ENCODE measurements at regions not wholly inside any gene's neighbourhood (a gene's known extent, or its start where the extent isn't known, plus 50 kb on each side); places are given as distances from the start of the nearest gene placed in this dataset.

DNA sequence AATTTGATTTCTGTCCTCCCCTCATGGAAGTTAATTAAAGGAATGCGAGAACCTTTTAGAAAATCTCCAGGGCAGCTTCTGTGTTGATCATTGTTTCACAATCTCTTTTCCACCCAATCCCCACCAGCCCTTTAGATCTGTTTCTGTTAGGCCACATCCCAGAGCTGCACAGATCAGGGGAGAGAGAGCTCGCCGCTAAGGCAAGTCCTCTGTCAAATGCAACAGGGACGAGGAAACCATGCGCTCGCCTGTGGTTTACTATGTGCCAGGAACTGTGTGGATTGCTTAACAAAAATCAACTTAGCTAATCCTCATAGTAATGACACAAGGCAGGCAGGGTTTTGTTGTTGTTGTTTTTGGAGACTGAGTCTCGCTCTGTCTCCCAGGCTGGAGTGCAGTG, 115.4 kb downstream of the SALL1 start:
- no peak for DNase-seq (ENCODE audit: low read depth in 1 of 2, low spot score in 1 of 2)

DNA sequence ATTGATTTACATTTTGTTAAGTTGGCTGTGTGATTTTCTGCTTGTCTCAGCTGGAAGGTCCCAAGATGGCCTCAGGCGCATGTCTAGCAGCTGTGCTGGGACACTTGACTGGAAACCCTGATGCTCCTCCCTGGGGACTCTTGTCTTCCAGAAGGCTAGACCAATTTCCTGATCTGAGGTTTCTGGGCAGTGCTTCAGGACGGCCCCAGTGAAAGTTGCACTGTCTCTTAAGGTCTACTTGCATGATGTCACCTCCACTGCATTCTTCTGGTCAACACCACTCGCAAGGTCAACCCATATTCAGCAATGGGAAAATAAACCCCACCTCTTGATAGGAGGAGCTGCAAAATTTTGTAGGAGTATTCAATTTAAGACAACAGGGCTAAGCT, 116.0 kb downstream of the SALL1 start:
- no peak for DNase-seq (ENCODE audit: low read depth in 1 of 2, low spot score in 1 of 2)

DNA sequence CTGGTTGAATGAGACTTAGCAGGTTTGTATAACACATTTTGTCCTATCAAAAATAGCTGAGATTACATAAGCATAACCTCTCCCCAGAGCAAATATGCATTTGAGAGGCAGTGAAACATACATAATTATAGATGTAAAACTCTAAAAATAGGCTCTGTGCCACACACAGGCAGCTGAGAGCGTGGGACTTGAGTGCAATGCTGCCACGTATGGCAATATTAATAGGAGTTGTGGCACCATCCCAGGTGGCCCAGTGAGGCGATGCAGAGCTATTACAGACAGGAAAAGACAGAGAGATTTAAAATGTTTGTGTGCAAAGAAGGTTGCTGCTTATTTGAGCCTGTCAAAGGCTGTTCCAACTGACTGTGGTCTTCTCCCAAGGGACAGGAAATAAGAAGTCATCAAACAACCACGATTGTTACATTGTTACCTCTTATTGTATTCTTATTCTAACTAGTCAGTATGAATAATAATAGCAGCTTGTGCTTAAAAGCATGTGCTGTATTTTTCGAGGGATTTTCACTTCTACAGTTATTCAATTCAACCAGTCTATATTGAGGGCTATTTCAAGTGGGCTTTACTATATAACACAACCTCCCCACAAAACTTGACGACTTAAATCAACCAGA, 116.5 kb downstream of the SALL1 start:
- no peak for DNase-seq (ENCODE audit: low read depth in 1 of 2, low spot score in 1 of 2)

DNA sequence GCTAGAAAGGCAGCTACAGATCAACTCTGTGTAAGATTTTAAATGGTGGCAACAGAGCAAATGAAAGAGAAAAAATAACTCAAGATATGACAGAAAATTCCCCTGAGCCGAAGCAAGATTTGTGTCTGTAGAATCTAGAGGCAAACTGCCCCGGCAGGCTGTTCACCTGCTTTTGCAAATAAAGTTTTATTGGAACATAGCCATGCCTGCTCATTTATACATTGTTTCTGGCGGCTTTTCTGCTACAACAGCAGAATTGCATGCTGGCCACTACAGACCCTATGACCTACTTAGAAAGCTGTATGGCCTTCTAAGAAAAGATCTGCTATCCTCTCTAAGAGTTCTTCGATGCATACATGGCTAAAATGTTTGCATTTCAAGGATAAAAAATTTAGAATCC, 119.5 kb downstream of the SALL1 start:
- DNase-seq (ENCODE audit: low read depth in 1 of 2, low spot score in 1 of 2), result no peak

DNA sequence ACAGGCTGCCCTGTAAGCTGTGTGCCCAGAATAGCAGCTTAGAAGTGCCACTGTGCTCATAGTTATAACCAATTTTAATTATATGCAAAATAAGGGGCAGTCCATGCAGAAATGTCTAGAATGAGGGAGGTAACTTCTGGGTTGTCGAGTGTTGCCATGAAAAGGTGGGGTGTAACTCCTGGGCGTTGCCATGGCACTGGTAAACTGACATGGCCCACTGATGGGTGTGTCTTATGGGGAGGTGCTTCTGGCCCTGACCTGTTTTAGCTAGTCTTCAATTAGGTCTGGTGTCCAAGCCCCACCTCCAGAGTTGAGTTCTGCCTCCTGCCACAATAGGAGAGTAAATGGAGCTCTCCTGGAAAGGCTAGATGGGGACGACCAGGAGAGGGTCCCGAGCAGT, 120.6 kb downstream of the SALL1 start:
- no peak for DNase-seq (ENCODE audit: low read depth in 1 of 2, low spot score in 1 of 2)

DNA sequence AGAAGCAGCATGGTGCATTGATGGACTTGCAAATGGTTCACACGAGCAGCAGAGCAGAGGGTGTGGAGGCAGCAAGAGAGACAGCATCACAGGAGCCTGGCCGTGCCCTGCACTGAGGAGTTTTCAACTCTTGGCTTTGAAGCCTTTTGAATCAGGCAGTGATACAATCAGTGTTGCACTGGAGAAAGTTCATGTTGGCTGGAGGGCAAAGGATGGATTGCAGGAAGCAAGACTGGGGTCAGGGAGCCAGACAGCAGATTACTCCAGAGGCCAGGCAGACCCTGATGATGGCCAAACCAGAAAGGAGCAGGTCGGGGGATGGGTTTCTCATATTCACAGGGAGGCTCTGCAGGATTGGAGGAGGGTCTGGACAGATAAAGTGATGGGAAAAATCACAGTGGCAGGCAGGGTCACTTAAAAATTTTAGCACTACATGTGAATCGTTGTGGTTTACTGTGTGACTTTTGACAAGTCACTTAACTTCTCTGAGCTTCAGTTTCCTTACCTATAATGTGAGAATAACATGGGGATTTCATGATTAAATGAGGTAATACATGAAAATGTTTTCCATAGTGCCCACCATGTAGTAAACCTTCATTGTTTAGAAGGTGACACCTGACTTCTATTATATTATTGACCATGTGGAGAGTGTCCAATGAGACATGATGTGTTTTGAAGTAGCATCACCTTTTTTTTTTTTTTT, 125.3 kb downstream of the SALL1 start:
- no peak for DNase-seq (ENCODE audit: low read depth in 1 of 2, low spot score in 1 of 2)

DNA sequence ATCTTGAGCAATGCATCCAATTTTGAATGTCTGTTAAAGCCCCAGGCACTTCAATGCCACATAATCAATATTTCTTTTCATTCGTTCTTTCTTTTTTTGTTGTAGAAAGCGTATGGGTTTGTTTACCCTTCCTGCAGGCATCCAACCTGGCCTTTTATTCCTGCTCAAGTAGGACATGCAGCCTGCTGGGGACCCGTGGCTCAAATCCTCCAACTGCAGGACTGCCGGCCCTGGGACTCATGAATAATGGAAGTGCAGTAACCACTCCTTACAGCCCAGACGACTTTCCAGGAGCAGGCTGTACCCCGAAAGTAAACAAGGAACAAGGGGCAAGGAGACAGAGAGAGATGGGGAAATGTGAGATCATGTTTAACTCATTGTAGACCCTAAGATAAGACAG, 126.4 kb downstream of the SALL1 start:
- no peak for DNase-seq (ENCODE audit: low read depth in 1 of 2, low spot score in 1 of 2)

DNA sequence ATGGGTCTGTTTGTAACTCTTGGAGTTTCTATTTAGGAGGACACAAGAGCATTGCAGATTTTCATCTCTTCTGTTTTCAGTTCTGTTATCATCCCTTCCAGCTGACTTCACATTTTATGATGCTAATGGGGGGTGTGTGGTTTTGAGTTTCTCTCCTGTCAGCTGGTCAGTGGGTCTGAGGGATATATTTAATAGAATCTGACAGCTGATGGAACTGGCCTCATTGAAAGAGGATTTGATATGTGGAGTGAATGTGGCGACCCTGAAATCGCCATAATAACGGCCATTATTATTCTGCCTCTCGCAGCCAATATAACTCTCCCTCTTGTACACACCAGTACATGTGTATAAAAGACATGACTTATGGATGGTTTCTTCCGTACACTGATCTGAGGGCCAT, 128.1 kb downstream of the SALL1 start:
- DNase-seq (ENCODE audit: low read depth in 1 of 2, low spot score in 1 of 2), result no peak

DNA sequence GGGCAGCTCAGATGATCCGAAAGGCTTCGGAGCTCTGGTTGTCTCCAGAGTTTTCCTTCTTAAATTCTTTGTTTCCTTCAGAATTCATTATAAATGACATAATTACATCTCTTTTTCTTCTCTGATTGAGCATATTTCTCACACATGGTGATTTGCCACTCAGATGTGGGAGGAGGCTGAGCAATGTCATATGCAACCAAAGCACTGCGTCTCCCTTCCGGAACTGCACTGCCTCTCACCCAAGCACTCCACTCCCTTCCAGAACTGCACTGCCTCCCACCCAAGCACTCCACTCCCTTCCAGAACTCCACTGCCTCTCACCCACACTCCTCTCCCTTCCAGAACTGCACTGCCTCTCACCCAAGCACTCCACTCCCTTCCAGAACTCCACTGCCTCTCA, 131.5 kb downstream of the SALL1 start:
- no peak for DNase-seq (ENCODE audit: low read depth in 1 of 2, low spot score in 1 of 2)

DNA sequence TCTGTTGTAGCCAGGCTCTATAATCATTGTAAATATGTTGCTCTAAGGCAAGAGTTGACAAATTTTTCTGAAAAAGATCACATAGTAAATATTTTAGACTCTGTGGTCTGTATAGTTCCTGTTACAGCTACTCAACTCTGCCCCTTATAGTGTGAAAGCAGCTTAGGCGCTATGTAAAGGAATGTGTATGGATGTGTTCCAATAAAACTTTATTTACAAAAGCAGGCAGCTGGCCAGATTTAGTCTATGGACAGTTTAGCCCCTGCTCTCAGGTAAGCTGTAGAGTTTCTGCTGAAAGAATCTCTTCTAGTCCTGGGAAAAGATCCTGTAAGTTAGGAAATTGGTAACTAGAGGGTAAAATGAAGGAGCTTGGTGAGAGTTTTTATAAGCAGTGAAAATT, 133.1 kb downstream of the SALL1 start:
- DNase-seq (ENCODE audit: low read depth in 1 of 2, low spot score in 1 of 2), result no peak

DNA sequence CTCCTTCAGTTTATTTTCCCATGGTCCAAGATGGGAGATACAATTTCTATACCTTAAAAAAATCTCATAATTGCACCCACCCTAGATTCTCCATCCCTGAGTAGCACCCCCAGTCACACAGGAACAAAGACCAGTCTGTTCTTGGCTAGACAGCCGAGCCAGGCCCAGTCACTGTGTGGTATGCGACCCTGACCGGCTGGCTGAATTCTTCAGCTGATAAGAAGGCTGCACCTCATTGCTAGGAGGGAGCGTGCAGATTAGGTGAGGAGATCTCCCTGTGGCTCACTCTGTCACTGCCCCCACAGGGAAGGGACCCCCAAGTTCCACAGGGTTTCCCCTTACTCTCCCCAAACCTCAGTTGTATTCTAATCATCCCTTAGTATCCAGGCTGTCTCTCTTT, 138.7 kb downstream of the SALL1 start:
- DNase-seq (ENCODE audit: low read depth in 1 of 2, low spot score in 1 of 2), result no peak

DNA sequence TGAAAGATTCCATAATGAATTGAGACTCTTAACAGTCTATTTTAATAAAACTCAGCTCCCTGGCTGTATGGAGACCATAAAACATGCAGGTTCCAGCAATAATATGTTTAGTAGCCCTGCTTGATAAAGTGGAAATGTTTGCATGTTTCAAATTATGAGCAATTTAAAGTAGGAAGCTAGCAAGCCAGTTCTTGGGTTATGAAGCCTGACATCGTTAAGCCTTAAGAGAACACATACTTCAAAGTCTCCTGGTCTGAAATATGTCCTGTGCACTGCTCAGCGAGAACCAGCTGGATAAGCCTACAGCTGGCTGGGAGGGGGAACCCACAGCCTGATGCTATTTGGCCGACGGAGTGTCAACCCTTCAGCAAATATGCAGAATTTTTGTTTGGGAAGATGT, 140.3 kb downstream of the SALL1 start:
- no peak for DNase-seq (ENCODE audit: low read depth in 1 of 2, low spot score in 1 of 2)

DNA sequence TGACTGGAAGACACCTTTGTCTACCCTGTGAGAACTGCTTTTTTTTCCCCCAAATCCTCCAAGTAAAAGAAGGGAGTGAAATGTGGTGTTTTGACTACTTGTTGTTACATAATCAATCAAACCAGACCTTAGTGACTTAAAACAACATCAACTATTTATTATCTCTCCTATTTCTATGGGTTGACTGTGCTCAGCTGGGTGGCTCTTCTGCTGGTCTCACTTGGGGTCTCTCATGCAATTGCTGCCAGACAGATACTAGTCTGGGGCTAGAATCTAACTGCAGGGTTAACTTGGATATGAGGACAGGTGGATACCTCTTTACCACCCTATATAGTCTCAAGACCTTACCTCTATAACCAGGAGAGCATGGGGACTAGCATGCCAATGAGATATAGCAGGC, 141.3 kb downstream of the SALL1 start:
- DNase-seq (ENCODE audit: low read depth in 1 of 2, low spot score in 1 of 2), result no peak

DNA sequence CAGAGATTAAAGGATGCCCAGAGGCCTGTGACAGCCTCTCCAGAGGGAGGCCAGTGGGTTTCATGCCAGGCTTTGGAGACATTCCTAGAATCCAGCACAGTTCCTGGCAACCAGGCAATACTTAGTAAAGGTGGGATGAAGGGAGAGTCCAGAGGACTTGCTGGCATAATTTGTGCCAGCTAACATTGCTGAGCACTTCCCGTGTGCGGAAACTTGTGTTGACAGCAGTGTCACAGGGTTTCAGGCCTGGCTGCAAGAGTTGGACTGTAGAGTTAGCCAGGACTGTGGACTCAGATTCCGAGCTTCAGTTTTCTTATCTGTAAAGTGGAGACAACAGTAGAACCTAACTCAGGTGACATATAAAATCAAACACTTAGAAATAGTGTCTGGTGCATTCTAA, 141.7 kb downstream of the SALL1 start:
- no peak for DNase-seq (ENCODE audit: low read depth in 1 of 2, low spot score in 1 of 2)

DNA sequence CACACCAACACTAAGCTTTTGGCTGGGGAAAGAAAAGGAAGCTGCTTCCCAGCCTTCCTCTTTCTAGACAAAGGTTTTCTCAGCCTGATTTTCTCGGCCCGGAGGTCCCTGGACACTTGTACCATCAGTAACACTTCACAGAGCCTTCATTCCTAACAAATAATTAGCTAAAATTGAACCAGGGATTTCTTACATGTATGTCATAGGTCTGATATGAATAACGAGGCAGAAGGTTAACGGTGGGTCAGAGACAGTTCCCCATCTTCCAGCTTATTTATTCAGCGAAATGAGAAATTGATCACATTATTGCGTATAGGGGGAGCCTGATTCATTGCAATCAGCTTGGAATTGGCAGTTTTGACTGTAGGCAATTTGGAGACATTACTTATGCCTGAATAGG, 142.5 kb downstream of the SALL1 start:
- no peak for DNase-seq (ENCODE audit: low read depth in 1 of 2, low spot score in 1 of 2)

DNA sequence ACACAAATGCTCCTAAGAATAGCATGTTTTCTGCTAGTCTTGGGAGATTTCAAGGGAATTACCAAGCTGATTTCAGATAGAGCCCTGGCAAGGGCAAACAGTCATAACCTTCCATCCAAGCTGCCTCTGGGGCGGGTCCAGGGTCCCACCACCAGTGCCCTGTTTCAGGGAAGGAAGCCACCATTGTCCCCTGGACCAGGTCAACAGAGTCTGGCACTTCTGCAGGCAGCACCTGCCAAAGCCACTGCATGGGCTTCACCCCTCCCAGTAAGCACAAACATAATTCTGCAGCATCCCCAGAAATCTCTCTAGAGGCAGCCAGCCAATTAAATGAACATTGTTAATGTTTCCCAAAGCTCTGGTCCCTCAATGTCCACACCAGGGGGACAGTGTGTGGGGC, 143.0 kb downstream of the SALL1 start:
- DNase-seq (ENCODE audit: low read depth in 1 of 2, low spot score in 1 of 2), result no peak

DNA sequence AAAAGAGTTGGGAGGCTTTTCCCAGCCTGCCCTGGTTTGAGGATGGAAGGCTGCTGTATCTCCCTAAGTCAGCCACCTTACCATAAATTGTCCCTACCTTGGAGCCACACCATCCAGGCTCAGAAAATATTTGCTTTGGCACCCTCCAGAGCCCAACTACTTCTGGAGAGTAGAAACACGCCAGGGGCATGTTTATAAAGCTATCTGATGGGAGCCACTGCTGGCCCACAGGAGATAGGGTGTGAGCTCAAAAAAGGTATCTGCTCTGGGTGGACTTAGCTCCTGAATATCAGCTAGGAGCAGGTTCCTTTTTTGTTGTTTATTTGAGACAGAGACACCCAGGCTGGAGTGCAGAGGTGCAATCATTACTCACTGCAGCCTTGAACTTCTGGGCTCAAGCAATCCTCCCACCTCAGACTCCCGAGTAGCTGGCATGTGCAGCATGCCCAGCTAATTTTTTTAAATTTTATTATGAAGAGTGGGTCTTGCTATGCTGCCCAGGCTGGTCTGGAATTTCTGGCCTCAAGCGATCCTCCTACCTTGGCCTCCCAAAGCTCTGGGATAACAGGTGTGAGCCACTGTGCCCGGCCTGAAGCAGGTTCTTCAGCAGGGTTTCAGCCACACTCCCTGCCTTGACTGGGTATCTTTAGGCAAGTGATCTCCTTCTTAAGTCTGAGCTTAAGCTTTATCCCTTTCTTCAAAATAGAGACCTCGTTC, 147.1 kb downstream of the SALL1 start:
- no peak for DNase-seq (ENCODE audit: low read depth in 1 of 2, low spot score in 1 of 2)

DNA sequence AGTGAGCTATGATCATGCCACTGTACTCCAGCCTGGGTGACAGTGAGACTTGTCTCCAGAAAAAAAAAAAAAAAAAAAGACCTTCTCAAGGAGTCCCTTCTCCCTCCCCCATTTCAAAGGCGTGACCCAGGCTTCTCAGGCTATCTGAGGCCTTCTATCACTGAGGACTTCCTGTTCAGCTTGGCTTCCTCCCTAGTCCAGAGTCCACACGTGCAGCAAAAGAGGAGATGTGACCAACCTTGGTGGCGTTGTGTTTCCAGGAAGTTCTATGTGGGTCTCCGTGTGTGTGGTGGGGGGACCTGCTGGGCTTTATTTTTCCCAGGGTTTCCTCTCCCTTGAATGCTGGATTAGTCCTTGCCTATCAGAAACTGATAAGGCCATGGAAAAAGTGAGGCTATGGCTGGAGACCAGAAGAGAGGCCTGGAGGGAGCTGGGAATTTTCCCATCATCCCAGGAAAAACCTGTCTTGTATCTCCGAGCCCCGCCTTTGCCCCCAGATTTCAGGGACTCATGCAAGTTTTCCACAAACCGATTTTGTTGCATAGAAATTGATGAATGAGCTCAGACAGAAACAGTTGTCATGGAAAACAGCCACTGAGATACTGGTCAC, 148.1 kb downstream of the SALL1 start:
- DNase-seq (ENCODE audit: low read depth in 1 of 2, low spot score in 1 of 2), result no peak

DNA sequence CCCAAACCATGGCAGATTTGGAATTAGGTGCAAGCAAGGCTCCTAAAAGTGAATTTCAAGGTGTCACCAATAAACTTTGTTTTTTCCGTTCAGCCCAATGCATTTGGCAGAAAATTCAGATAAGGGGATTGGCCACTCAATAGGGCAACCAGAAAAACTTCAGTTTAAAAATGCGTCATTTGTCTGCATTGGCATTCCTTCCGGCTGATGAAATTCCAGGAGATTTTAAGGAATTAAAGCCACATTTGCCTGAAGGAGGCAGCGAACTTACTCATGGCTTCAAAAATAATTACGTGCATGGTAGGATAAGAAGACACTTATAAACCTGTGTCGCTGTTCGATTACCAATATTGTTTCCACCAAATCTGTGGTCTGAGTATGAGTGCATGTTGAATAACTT, 151.9 kb downstream of the SALL1 start:
- DNase-seq (ENCODE audit: low read depth in 1 of 2, low spot score in 1 of 2), result no peak

DNA sequence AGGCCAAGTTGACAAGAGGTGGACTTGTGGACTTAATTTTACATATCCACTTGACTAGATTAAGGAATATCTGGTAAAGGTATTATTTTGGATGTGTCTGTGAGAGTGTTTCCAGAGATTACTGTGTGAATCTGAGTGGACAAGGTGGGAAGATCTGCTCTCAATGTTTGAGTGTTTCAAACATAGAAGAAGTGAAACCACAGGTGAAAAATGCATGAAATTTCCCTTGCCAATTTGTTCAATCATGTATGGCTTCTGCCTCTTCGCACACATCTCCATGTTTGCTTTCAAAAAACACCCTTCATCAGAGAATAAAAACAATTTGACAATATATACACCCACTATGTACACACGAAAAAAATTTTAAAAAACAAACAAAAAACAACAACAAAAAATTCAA, 152.7 kb downstream of the SALL1 start:
- DNase-seq (ENCODE audit: low read depth in 1 of 2, low spot score in 1 of 2), result no peak

DNA sequence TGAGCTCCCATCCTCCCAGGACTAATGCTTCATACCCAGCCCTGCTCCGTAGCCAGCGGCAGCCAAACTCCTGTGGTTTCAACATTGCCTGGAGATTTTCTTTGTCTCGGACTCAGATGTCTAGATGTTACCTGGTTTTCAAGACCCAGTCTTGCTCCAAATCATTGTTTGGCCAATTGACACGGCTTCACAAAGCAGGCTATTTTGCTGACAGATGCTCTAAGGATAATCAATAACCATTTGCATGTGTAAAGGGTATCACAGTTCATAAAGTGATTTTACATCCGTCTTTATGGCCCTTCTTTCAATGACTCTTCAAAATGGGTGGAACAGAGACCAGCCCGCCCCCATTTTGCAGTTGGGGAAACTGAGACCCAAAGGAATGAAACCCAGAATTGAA, 153.4 kb downstream of the SALL1 start:
- no peak for DNase-seq (ENCODE audit: low read depth in 1 of 2, low spot score in 1 of 2)

DNA sequence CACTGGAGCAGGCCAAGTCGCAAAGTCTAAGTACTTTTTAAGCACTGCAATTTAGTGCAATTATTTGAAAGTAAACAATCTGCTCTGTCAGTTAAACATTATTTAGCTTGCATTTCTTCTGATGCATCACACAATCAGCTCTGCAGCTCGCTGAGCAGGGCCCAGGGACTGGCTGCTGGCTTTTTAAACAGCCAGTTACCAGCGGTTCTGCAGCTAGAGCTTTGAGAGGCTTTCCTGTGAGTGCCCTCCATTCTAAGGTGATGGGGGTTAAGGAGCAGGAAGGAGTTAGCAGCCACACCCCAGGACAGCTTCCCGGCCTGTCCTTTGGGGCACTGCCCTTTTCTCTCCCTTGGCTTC, 154.3 kb downstream of the SALL1 start:
- no peak for DNase-seq (ENCODE audit: low read depth in 1 of 2, low spot score in 1 of 2)

All from stimulated activated CD4-positive, alpha-beta T cell treated with anti-CD3 and anti-CD28 coated beads, Interleukin-15, amount 100 ng/mL, for 1 hour (primary cell).